Fibroblast of skin of abdomen (primary cell): ENCODE measurements at regions not wholly inside any gene's neighbourhood (a gene's known extent, or its start where the extent isn't known, plus 50 kb on each side); places are given as distances from the start of the nearest gene placed in this dataset.

Experiments used
- DNase-seq: peaks from one replicate; pipeline ENCODE4 v3.0.0-alpha.2; 2013

DNA sequence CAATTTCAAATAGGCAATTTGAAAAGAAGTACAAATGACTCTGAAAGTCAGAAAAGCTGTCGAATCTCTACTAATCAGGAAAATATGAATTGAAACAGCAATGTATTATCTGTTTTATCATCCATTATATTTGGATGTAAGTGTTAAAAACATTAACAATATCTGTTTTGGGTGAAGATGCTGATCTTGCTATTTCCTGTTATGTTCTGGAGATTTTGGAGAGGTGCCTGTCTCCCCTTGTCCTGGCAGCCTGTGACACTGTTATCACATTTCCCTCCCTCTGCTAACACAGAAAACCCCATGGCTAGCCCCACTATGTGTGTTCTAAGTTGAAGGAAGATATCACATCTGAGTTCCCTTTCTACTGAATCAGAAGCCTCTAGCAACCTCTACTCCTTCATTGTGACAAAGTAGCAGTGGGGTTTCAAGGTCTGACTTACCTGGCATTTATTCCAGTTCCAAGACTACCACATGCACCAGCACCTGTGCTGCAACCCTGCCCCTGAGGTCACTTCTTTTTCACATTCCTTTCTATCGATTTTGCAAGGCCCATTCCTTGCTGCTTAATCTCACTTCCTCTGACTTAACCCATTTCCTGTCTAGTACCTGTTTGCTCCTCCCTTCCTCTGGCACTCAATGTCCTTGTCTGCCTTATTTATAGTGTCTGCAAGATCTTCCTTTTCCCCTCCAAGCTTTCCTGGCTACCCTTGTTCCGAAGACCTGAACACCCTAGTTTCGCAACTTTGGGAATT is 95.5 kb upstream of the COL8A1 start:
- DNase-seq, result no peak

DNA sequence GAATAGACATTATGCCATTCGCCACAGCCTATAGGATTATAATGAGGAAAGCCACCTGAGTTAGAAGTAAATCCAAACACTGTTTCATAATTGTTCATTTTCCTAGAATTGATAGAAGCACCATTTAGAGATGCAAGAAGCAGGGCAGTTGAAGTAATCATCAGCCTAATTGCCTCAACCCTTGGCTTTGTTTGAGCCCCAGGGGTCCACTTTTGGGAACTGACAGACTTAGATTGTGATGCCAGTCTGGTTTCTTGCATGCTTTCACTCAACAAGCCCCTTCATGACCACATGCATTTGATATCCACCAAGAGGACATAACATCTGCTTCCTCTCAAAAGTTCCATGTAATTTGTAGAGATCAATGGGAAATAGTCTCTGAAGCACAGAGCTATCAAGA is 97.2 kb upstream of the COL8A1 start:
- no peak for DNase-seq

DNA sequence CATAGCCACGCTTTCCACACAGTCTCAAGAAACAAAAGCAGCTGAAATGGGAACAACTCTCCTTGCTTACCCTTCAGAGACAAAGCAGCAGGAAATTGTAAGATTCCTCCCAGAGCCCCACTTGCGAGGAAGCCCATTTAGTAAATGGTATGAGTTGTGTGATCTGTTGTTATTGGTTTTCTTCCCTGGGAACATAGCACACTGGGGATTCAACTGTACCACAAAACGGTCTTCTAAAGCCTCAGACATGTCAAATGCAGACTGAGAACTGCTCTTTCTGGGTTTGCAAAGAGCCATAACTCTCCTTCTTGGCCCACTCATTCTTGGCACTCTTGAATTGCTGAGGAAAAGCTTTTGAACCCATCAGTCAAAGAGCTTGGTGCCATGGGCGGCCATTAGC is 101.0 kb upstream of the COL8A1 start:
- DNase-seq, result no peak

DNA sequence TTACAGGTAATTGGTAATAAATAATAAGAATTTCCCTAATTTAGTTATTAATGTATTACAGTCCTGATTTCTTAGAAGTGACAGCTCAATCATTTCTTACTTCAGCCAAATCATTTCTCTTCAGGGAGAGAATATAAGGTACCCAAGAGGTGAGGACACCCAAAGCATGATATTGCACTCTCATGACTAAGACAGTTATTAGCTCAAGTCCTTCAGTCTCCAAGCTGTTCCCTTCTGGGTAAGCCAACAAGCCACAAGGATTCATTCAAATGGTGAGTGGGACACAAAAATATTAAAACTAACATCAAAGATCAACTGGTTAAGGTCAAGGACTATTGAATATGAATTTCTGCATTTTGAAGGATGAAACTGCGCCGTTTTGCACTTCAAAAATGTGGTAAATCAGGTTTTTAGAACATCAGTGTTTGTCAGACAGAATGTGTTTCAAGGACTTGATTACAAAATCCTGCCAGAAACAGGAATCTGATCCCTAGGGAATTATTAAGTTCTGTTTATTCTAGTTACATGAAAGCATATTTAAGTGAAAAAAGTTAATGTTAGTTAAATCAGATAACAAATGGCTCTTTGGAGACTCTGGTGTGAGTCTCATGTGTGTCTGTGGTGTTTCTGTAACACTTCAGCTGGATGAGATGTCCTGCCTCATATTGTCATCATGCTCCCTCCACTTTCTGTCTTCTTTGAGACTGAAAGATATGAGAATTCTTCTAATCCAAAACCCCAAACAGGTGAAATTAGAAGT is 101.7 kb upstream of the COL8A1 start:
- DNase-seq, result peak; percentile 30

DNA sequence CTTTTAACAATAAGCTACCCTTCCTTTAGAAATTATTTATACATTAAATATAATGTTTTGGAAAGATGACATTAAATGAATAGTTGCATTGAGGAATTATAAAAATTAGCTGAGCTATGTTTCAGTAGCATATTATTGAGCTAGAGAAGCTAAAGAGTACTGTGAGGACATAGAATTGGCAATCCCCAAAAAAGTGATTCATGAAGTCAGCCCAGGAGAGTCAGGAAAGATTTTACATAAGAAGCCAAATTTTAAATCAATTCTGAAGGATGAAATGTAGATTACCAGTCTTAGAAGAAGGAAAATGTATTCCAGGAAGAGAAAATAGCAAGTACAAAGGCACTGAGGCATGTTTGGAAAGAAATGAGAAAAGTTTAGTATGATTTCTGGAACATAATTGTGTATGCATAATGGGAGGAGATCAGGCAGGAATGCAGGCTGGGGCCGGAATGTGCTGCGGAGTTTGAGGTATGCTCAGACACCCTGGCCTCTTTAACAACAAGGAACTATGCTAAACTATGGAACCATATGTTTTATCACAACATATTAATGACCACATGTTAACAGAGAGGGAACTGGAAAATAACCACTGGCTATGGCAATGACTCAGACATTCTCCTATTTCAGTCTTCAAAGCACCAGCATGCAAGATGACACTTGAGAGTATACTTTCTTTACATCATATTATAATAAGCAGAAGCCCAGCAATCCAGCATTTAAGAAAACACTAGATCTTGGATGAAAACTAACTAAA is 103.3 kb upstream of the COL8A1 start:
- peak; percentile 95 for DNase-seq

DNA sequence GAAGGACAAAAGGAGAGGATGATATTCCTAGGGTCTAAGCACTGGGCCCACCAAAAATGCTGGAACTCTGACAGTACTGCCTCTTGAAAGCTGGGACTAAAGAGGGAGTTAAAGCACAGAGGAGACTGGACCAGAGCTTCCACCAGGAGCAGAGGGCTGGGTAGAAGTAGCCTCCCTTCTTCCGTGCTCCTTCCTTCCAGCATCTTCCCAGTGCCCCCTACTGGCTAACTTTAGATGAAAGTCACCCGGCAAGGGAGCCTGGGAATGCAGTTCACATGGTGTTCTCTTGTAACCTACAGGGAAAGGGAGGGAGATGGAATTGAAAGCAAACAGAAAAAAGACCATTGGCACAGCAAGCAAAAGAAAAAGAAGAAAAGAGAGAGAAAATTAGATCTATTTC is 106.1 kb upstream of the COL8A1 start:
- peak; percentile 72 for DNase-seq

DNA sequence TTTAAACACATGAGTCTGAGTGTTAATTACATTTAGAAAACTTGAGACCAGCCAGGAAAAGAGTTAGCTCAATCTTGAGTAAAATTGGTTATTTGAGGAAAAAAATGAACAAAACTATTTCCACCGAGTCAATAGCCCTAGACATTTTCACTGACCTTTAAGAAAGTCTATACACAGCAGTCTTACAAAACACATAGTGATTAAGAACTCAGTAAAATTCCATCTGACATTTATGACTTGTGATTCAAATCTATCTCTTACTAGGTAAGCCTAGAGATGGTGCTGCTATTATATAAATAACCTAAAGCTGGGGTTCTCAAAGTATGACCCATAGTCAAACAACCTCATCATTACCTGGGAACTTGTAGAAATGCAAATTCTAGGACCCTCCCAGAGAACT is 109.1 kb upstream of the COL8A1 start:
- no peak for DNase-seq

DNA sequence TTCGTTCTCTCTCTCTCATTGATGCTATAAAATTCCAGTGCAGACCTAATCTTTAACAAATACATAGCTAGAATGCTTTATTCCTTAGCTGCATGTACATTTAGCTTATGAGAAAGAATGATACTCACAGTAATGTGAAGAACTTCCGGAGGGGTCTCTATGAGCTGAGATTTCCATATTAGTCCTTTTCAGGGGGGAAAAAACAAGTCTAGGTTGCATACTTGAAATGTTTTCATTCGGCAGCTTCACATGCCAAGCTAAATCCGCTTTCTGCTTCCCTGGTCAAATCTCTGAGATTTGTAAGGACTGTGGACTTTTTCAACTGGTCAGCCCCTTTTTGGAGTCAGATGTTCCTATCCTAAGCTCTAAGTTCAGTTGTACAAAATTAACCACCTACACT is 111.5 kb upstream of the COL8A1 start:
- peak; percentile 65 for DNase-seq

DNA sequence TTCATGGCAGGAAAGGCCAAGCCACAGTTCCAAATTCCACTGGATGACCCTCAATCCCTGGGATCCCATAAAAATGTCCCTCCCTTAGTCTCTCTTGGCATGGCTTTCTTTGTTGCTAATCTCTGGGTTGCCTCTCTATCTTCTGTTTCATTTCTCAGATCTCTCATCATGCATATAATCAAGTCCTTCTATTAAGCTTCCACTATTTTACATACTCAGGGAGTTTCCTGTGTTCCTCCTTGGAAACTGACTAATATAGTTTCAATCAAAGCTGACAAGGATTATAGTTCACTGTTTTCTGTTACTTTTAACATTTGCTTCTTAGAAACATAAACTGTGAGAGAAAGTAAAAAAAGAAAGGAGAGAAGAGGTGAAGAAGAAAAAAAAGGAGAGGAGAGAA is 113.8 kb upstream of the COL8A1 start:
- no peak for DNase-seq

DNA sequence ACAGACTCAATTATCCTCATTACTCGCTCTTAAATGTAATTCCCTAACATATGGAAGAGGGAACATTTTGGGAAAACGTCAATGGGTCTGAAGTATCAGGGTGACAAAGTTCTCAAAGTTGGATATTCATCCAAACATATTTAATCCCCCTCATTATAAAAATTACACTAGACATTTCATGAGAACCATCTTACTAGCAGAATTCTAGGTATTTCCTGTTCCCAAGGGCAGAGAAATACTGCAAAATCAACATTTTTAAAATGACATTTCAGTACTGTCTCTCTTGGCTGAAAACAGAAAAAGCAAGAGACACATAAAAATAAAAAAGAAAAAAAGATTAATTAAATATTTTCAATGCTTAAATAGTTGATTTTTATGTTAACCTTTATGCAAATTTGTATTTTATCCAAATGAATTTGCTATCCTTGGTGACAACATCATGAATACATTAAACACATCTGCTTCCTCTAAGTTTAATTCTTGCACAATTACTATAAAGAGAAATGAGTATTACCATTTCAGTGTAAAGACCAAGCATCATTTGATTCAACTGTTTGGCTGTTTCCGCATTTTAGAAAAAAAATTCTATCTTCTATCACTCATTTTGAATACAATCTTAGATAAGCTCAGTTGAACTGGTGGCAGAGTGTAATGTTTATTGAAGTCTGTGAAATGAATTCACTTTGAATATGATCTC is 114.8 kb upstream of the COL8A1 start:
- DNase-seq, result no peak

DNA sequence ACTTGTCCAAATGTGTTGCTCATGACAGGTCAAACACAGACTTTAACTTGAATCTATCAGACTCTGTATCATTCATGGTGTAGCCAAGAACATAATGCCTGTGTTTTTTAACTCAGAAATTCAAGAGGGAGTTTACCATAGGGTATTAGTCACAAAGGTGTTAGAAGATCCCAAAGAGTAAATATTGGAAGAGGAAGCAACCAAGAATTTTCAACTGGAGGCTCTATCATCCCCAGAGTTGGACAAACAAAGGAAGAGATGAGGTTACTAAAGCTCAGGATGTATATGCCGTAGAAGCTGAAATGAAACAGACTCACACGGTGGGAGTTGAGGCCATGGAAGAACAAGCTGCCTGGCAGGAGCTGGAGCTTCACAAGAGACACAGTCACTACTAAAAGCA is 116.2 kb upstream of the COL8A1 start:
- no peak for DNase-seq

DNA sequence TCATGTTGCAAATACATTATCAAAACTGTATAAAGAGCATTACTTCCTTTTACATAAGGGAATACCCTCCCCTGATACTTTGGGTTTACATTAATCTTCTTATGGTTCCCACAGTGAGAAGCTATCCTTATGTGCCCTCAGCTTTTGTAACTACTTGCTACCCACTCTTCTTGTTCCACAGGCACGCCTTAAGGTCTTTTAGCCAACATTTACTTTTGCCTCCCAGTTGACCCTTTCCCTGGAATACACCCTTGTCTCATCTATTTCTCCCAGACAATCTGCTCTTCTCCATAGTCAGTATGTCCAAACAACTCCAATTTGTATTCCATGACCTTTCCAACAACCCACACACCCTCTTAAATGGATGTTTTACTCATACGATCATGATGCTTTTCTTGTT is 116.8 kb upstream of the COL8A1 start:
- no peak for DNase-seq

DNA sequence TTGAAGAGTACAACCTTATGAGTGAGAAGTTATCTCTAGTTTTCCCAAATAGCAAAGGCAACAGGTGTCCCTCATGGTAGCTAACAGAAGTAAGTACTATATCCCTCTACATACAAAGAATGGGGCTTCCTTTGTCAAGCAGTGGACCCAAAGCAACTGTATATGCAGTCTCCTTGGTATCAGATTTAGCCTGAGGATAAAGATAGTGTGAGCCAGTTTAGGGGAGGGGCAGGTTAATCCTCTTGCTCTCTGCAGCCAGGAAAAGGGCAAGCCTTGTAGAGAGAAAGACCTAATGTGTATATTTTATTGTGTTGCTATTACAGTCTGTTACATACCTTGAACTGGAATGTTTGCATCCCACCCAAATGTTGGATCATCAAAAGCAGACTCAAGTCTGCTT is 117.9 kb upstream of the COL8A1 start:
- DNase-seq, result no peak

DNA sequence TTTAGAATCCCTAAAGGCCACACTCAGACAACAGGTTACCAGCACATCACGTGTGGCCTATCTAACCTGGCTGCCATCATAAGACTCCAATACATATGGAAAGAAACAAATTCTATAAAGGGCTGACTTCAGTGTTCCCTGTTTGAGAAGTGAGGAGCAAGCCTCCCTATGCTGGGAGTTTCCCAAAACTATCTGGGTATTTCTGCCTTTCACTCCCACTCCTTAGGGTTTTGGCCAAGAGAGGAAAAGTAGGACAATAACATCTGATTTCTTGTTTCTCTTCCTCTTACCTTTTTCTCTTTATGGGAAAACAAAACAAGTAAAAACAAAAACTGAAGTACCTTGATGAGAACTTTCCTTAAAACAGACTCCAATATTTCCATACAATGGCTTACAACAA is 121.5 kb upstream of the COL8A1 start:
- no peak for DNase-seq

DNA sequence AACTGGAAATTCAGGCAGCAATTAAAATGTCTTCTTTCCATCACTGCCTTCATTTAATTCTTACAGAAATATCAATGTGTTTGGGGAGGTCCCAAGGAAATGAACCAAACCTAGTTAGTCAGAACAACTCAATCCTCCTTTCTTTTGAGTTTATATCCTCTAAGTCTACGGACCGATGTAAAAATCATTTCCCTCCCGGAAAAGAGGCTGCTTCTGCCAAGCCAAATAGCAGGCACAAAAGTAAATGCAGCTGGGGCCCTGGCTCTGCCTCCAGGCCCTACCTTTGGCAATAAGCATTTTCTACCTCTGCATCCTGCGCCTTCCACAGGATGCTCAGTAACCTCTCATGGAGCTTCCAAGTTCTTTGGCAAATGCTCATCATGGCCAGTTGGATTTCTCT is 122.5 kb upstream of the COL8A1 start:
- no peak for DNase-seq

DNA sequence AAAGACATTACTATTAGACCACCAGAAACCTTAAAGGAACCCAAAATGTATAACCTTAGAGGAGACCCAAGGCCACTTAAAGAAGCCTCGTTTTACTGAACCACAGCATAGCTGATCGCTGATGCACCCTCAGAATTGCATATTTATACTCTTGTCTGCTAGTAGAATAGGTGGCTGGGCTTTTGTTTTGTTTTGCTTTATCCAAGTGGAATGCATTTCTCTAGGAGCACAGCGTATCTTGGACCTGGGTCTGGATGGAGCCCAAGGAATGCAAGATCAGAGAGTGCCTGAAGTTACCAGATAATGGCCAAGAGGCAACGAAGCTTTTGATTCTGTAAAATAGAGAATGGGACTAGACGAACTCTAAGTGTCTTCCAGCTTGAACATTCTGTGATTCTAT is 129.2 kb upstream of the COL8A1 start:
- peak; percentile 90 for DNase-seq

DNA sequence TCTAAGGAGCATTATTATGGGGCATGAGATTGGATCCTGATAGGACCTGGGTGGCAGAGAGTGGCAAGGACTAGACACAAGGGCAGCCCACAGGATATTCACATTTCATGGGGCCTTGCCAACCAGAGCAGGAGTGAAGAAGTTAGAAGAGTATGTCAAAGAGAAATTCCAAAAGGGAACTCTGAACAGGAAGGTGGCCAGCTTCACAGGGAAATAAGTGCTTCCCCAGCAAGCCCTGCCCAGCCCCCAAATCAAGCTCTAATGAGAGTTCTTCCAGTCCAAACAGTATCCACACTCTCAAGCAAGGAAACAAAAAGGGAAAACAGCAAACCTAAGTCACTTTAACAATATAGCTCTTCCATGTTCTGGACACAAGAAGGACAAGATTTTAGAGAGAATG is 130.2 kb upstream of the COL8A1 start:
- DNase-seq, result no peak

DNA sequence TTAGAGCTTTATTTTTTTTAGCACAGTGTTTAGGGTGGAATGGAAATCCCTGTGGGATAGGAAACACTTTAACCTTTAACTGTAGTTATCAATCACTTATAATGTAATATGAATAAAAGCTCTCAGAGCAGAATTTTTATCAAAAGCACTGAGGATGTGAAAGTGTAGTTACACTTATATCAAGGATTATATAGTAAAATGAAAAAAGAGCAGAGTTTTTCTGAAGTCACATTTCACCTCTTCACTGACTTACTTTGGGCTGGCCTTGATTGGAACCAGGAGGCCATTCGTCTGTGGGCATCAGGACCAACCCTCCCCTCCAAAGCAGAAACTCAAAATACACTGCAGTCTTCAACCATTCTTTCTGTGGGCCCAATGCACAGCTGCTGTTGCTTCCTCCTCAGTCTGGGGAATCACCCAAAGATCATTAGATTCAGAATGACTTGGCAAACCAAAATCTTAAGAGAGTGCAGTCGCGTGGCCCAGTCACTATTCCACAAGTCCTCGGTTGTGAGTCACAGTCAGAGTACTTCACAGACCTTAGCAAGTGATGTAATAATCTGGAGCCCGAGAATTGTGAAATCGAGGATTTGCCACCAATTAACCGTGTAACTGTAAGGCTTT is 132.6 kb upstream of the COL8A1 start:
- peak; percentile 89 for DNase-seq

DNA sequence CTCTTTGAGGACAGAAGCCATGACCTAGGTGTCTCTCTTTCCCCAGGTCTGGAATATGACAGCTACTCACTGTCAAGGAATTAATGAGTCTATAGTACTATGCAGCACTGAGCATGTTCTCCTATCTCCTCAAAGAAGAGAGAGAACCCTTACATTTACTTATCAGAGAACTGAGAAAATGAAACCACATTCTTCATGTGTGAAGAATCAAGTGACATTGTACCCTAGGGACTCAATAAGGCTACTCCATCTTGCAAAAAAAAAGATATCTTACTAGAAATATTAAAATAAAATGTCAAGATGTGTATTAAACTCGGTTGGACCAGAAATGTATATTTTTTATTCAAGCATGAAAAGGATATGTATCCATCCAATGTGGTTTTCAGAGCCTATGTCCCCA is 133.2 kb upstream of the COL8A1 start:
- no peak for DNase-seq

DNA sequence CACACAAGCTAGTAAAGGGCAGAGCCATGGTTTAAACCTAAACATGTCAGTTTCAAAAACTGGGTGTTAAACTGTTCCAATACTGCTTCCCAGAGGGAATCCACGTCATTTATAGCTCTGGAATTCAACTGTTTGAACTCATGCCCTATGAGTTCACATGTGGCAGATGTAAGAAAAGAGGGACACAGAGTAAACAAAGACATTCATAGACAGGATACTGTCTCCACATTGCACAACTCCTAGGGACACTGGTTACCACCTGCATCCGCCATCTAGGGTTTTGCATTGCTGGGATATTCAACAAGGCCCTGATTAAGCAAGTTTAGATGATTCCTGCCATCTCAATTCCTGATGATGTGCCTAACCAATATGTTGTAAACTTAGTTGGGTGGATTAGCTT is 134.1 kb upstream of the COL8A1 start:
- peak; percentile 45 for DNase-seq

DNA sequence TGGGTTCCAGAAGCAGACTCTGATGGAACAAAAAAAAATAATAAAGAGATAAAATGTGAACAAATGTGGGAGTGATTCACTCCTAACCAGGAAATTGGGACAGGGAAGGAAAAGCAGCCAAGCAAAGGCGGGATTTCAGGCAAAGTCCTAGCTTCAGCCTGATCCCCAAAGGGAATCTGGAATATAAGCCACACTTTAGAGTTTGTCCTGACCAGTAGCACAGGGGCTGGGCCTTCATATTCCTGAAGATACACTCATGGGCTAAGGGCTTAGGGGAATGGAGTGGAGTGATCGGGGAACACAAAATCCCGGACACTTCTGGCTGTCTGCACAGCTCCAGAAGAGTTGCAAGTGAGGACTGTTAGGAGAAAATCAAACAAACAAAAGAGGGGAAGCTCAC is 135.0 kb upstream of the COL8A1 start:
- DNase-seq, result no peak

DNA sequence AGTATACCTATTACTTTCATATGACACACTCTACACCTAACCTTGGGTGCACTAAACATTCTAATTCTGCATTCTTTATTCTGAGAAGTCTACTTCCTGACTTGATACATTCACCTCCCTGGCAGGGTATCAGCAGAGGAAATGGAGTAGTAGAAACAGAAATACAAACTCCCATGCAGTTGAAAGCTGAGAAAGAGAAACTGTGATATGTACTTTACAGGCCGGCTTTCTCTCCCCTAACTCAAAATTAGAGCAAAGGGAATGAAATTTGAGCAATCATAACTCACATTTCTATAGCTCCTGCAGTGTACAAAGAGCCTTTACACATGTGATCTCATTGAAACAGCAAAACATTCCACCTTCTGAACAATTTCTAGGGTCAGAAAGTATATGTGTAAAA is 135.5 kb upstream of the COL8A1 start:
- no peak for DNase-seq

DNA sequence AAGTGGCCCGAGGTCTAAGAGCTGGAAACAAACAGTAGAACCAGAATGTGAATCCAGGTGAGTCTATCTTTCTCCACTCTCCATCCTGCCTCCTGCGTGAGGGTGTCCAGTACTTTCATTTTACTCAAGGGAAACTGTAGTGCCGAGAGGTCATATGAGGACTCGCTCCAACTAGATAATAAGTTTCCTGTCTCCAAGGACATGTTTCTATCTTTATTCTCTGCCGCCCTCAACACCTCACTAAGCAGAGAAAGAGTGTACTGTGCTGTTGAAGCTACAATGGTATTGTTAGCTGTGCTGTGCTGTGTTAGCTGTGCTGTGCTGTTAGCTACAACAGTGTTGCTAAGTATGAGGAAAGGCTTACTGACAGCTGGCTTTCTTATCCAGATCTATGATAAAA is 137.9 kb upstream of the COL8A1 start:
- DNase-seq, result no peak
